Keratinocyte (primary cell): ENCODE measurements at regions not wholly inside any gene's neighbourhood (a gene's known extent, or its start where the extent isn't known, plus 50 kb on each side); places are given as distances from the start of the nearest gene placed in this dataset.

Source experiments
- CTCF ChIP-seq, 3 experiments: IDR thresholded peaks in 1 of 3; conservative IDR thresholded peaks in 1 of 3; optimal IDR thresholded peaks in 1 of 3; 2 replicates in 2 of 3; 3 replicates in 1 of 3; pipeline versions ENCODE3 to v1.5.1; 2011; ENCODE audit warnings: low read length in 3 of 3, mild to moderate bottlenecking in 3 of 3, moderate library complexity in 2 of 3, control low read depth in 1 of 3, inconsistent platforms in 1 of 3; ENCODE audit not compliant: insufficient read depth in 2 of 3; ENCODE audit errors: extremely low read depth in 1 of 3
- EZH2 ChIP-seq: IDR thresholded peaks from one replicate; pipeline ENCODE4 v1.6.1; 2012; ENCODE audit warnings: inconsistent platforms, mild to moderate bottlenecking, low read length, moderate library complexity

- TF ChIP-seq CTCF (optimal IDR thresholded peaks at IDR 0.05 in 1 of 3, IDR thresholded peaks at IDR 0.05 in 1 of 3, conservative IDR thresholded peaks at IDR 0.05 in 1 of 3; ENCODE audit: extremely low read depth in 1 of 3, insufficient read depth in 2 of 3, low read length in 3 of 3): no peak
- TF ChIP-seq EZH2: no peak
Observed at GRCh38 chr21:15164678-15165303, 100.0 kb upstream of the NRIP1 start.
